Liver (tissue), 8 donors: ENCODE measurements at regions not wholly inside any gene's neighbourhood (a gene's known extent, or its start where the extent isn't known, plus 50 kb on each side); places are given as distances from the start of the nearest gene placed in this dataset.

Source experiments
- DNase-seq: peaks from one replicate; pipeline ENCODE4 v3.0.0-alpha.2; 2017; ENCODE audit warnings: low spot score
- H3K27ac ChIP-seq, 2 donors: one replicate each; pipeline ENCODE4 v1.7.0; 2013; ENCODE audit warnings: inconsistent platforms in 2 of 2, low read length in 2 of 2, control low read depth in 1 of 2, low read depth in 1 of 2, mild to moderate bottlenecking in 1 of 2
- H3K27me3 ChIP-seq, 4 donors: one replicate each; pipeline versions ENCODE4 v1.6.1 to v1.7.0; 2013; ENCODE audit warnings: low read length in 3 of 4, inconsistent platforms in 1 of 4, mild to moderate bottlenecking in 1 of 4, moderate library complexity in 1 of 4; ENCODE audit not compliant: control insufficient read depth in 4 of 4, insufficient read depth in 4 of 4
- H3K36me3 ChIP-seq, 4 donors: one replicate each; pipeline versions ENCODE4 v1.6.1 to v1.7.0; 2013; ENCODE audit warnings: low read length in 3 of 4, mild to moderate bottlenecking in 3 of 4, low read depth in 1 of 4, moderate library complexity in 1 of 4; ENCODE audit not compliant: control insufficient read depth in 4 of 4, insufficient read depth in 3 of 4
- H3K4me1 ChIP-seq, 4 donors: one replicate each; pipeline versions ENCODE4 v1.6.1 to v1.7.0; 2013; ENCODE audit warnings: low read length in 3 of 4, mild to moderate bottlenecking in 3 of 4, moderate library complexity in 1 of 4; ENCODE audit not compliant: control insufficient read depth in 4 of 4, insufficient read depth in 4 of 4
- H3K4me3 ChIP-seq, 3 donors: one replicate each; pipeline versions ENCODE4 v1.6.1 to v1.7.0; 2013; ENCODE audit warnings: low read length in 3 of 3, control low read depth in 1 of 3, low read depth in 1 of 3, mild to moderate bottlenecking in 1 of 3
- H3K9ac ChIP-seq, 2 donors: one replicate each; pipeline ENCODE4 v1.7.0; 2013; ENCODE audit warnings: low read length in 2 of 2, mild to moderate bottlenecking in 2 of 2, moderate library complexity in 2 of 2, control low read depth in 1 of 2, low read depth in 1 of 2
- H3K9me3 ChIP-seq, 4 donors: one replicate each; pipeline versions ENCODE4 v1.6.1 to v1.7.0; 2013; ENCODE audit warnings: low read length in 3 of 4; ENCODE audit not compliant: control insufficient read depth in 4 of 4
- FOXA1 ChIP-seq: IDR thresholded peaks from 2 replicates; pipeline ENCODE4 v1.6.1; 2016; ENCODE audit warnings: antibody characterized with exemption
- GABPA ChIP-seq, 2 donors: IDR thresholded peaks in 1 of 2; conservative IDR thresholded peaks in 1 of 2; 2 replicates each; pipeline ENCODE4 v1.6.1; 2016; ENCODE audit warnings: antibody characterized with exemption in 2 of 2, mild to moderate bottlenecking in 1 of 2, moderate library complexity in 1 of 2
- HNF4A ChIP-seq, 2 donors: conservative IDR thresholded peaks; 2 replicates each; pipeline ENCODE4 v1.6.1; 2016; ENCODE audit warnings: antibody characterized with exemption in 2 of 2, mild to moderate bottlenecking in 2 of 2
- JUND ChIP-seq, 2 donors: IDR thresholded peaks; 2 replicates each; pipeline ENCODE4 v1.6.1; 2016; ENCODE audit warnings: antibody characterized with exemption in 2 of 2
- MAX ChIP-seq: IDR thresholded peaks from 2 replicates; pipeline ENCODE4 v1.6.1; 2016; ENCODE audit warnings: antibody characterized with exemption
- NR2F2 ChIP-seq: IDR thresholded peaks from 2 replicates; pipeline ENCODE4 v1.6.1; 2016; ENCODE audit warnings: antibody characterized with exemption
- REST ChIP-seq: IDR thresholded peaks from 2 replicates; pipeline ENCODE4 v1.6.1; 2016; ENCODE audit warnings: antibody characterized with exemption, mild to moderate bottlenecking
- RXRA ChIP-seq, 2 donors: IDR thresholded peaks; 2 replicates each; pipeline ENCODE4 v1.6.1; 2017 to 2018; ENCODE audit warnings: antibody characterized with exemption in 2 of 2, mild to moderate bottlenecking in 1 of 2
- SP1 ChIP-seq: IDR thresholded peaks from 2 replicates; pipeline ENCODE4 v1.6.1; 2018; ENCODE audit warnings: antibody characterized with exemption, mild to moderate bottlenecking
- TAF1 ChIP-seq: conservative IDR thresholded peaks from 2 replicates; pipeline ENCODE4 v1.6.1; 2016; ENCODE audit warnings: antibody characterized with exemption, mild to moderate bottlenecking
- WGBS: extraction: QIAGEN DNeasy Blood & Tissue Kit; methylation state at CpG from one replicate; pipeline ENCODE4 v1.1.7; 2013; 5-methylcytosine and 5-hydroxymethylcytosine counted together
- TF ChIP-seq, protein P1 (sequence below): fragments of 150-350 bp; IDR thresholded peaks from 2 replicates; pipeline ENCODE4 v1.5.1; 2017; ENCODE audit warnings: improper control_type of control experiment, low read depth, low read length; ENCODE audit not compliant: missing input control
- donor health status: healthy.
- donor health status: healthy.
- donor health status: healthy.
- donor health status: healthy.
- donor health status: healthy.

DNA sequence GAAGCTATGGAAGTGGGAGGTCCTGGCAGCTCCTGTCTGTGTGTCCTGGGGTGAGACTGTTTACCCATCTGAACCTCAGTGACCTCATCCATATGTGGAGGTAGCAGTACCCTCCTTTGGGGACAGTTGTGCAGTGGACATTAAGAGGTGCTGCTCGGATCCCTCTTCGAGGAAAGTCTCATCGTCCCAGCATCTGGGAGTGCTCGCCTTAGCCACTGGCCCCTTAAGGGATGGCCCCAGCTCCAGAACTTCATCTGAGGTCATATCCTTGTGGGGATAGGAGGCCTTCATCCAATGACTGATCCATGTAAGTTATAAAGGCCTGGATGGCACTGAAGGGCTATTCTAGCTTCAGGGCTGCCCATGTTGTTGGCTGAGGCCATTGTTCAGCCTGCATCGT is 538.1 kb downstream of the MIAT start:
- Histone ChIP-seq H3K27ac (no peak overlapping the region), H3K4me3 (no peak overlapping the region), H3K9me3 (peaks cover 0 to 10% (median 3%) of the 10 kb centered on the region in 4 donors), H3K36me3 (no peaks in the 10 kb centered on the region), H3K4me1 (no peaks in the 10 kb centered on the region), H3K9ac (no peak overlapping the region), H3K27me3 (no peaks in the 10 kb centered on the region)
- TF ChIP-seq MAX (no peak), TAF1 (no peak), REST (no peak)
- WGBS: 87% methylated on average over 5 of the region's 5 CpGs
- no peak for DNase-seq

- Histone ChIP-seq H3K9ac (no peak overlapping the region), H3K4me1 (no peaks in the 10 kb centered on the region), H3K4me3 (no peak overlapping the region), H3K27me3 (no peaks in the 10 kb centered on the region), H3K36me3 (no peaks in the 10 kb centered on the region), H3K9me3 (peaks cover 0 to 5% (median under 1%) of the 10 kb centered on the region in 4 donors), H3K27ac (no peak overlapping the region)
- no peak for DNase-seq
- TF ChIP-seq, protein P1, sequence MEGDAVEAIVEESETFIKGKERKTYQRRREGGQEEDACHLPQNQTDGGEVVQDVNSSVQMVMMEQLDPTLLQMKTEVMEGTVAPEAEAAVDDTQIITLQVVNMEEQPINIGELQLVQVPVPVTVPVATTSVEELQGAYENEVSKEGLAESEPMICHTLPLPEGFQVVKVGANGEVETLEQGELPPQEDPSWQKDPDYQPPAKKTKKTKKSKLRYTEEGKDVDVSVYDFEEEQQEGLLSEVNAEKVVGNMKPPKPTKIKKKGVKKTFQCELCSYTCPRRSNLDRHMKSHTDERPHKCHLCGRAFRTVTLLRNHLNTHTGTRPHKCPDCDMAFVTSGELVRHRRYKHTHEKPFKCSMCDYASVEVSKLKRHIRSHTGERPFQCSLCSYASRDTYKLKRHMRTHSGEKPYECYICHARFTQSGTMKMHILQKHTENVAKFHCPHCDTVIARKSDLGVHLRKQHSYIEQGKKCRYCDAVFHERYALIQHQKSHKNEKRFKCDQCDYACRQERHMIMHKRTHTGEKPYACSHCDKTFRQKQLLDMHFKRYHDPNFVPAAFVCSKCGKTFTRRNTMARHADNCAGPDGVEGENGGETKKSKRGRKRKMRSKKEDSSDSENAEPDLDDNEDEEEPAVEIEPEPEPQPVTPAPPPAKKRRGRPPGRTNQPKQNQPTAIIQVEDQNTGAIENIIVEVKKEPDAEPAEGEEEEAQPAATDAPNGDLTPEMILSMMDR: no peak
- TF ChIP-seq JUND (IDR thresholded peaks at IDR 0.05) (no peak), FOXA1 (no peak), GABPA (IDR thresholded peaks at IDR 0.05 in 1 of 2, conservative IDR thresholded peaks at IDR 0.05 in 1 of 2) (no peak), REST (no peak), MAX (no peak), HNF4A (conservative IDR thresholded peaks at IDR 0.05) (no peak), RXRA (IDR thresholded peaks at IDR 0.05) (no peak), NR2F2 (no peak), SP1 (no peak)
- 56% methylated on average over 4 of the region's 4 CpGs for WGBS
Measured at GRCh38 chr22:27196606-27197005, 539.2 kb downstream of the MIAT start.
